Left renal pelvis (tissue), 4 donors: ENCODE measurements at regions not wholly inside any gene's neighbourhood (a gene's known extent, or its start where the extent isn't known, plus 50 kb on each side); places are given as distances from the start of the nearest gene placed in this dataset.

Experiments
- DNase-seq, 4 donors: peaks; one replicate each; pipeline ENCODE4 v3.0.0-alpha.2; 2013; ENCODE audit warnings: low read depth in 4 of 4, low spot score in 3 of 4

- no peak for DNase-seq
Measured at GRCh38 chr6:165833355-165833754, 170.3 kb upstream of the PDE10A start.

DNA sequence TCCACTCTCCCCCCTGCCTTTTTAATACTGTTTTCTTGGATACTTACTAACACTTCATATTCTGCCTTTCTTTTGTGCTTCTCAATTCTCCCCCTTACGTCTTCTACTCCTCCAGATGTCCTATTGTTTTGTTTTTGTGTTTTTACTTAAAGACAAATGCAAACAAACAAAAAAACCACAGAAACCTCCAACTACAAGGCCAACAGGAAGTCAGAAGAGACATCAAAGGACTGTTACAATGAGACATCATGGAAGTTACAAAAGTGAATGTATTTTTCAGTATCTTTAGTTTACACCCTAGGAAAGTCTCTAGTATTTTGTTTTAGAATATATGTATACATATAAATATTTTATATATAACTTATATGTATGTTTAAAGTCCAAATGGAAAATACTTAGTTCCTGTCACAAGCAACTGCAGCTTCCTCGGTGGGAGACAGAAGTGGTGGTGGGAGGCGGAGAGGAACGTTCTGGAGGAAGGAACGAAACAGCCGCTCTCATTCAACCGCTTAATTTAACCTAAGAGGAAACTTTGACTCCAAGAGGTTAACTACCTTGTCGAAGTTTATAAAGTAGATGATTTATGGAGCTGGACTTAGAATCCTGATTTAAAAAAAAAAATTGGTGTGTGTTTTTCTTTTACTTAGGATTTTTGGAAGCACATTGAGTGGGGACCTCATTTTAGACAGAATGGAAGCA, 168.9 kb upstream of the PDE10A start:
- peak in 1 of 4 donors; percentile 55 for DNase-seq

DNA sequence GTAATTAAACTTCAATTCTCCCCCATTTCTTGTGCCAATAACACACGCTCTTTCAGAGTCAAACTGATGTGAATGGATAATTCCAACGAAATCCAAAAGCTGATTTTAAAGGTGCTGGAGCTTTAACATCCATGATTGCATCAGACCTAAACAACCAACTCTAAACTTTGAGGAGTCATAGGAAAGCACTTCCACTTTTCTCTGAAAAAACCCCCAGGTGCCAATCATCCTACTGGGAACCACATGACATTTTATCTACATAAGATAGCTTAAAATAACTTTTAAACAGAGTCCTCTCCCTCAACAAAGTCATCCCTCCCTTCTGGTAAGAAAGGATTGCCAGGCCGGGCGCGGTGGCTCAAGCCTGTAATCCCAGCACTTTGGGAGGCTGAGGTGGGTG, 167.7 kb upstream of the PDE10A start:
- no peak for DNase-seq

GRCh38 chr6:165829376-165829775, 166.3 kb upstream of the PDE10A start:
- no peak for DNase-seq

- DNase-seq = no peak
Measured at GRCh38 chr6:165827190-165827518, 164.1 kb upstream of the PDE10A start.

DNA sequence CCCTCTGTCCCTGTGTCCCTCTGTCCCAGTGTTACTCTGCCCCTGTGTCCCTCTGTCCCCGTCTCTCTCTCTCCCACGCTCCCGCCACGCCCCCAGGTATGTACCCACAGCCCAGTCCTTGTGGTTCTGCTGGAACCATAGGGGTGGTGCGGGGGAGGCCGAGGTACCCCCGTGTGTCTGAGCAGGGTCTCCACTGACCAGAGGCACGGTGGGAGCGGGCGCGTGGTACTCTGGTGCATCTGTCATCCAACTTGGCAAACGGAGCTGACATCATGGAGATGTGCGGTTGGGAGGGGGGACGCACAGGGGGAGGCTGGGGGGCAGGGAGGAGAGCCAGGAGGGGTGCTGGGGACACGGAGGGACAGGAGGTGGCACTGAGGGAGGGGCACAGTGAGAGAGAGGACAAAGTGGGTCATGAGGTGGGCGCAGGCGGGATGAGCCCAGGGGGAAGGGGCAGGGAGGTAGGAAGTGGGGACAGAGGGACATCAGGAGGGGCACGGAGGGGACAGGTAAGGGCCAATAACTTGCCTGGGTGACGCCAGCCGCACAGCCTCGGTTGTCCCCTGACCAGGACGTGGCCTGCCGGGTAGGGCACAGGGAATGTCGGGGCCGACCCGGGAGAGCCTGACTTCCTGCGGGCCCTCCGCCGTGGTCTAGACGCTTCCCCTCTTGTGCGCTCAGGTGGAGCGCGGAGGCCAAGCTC, 163.6 kb upstream of the PDE10A start:
- DNase-seq = no peak

- no peak for DNase-seq
Measured at GRCh38 chr6:165825256-165825815, 162.3 kb upstream of the PDE10A start.

DNA sequence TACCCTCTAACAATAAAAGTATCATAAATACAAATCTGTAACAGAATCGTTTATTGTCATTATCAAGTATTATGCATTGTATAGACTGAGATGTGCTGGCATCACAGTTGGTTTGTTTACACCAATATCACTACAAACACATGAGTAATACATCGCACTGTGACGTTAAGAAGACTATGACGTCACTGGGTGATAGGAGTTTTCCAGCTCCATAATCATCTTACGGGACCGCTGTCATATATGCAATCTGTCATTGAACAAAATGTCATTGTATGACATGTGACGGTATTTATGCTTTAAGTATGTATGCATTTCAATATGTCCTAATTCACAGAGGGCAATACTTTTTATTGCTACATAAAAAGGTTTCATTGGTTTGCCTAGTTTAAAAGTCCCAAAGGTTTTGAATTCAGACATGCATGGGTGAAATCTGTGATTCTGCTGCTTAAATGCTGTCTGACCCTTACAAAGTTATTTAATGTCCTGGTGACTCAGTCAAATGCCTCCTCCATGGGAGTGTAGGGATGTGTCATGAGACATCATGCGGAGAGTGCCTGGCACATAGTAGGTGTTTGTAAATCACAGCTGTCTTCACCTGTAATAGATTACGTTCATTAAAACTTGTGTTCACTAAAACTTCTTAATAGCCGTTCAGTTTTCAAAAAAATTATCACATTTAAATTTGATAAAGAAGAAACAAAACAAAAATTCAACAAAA, 160.7 kb upstream of the PDE10A start:
- DNase-seq = no peak

DNA sequence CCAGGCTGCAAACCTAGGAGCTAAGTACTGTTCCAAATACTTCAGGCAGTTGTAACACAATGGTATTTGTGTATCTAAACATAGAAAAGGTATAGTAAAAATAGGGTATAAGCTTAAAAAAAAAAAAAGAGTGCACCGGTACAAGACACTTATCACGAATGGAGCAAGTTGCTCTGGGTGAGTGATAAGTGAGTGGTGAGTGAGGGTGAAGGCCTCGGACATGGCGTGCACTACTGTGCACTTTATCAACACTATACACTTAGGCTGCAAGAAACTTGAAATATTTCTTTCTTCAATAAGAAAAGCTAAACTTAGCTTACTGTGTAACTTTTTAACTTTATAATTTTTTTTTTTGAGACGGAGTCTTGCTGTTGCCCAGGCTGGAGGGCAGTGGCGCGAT, 159.5 kb upstream of the PDE10A start:
- no peak for DNase-seq

DNA sequence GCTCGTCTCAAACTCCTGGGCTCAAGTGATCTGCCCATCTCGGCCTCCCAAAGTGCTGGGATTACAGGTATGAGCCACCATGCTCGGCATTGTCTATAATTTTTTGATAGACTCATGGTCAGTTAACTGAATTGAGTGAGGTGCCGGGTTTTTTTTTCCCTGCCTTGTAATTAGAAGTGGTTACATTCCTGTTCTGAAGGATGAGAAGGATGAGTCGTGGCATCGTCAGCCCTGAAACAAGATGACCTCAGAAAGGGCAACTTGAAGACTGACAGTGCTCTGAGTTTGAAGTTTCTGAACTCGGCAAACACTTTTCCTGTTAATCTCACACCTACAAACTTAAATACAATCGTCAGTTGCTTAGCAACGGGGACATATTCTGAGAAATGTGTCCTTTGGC, 158.7 kb upstream of the PDE10A start:
- no peak for DNase-seq

GRCh38 chr6:165820934-165821333, 157.9 kb upstream of the PDE10A start:
- no peak for DNase-seq

GRCh38 chr6:165820407-165820806, 157.4 kb upstream of the PDE10A start:
- DNase-seq = no peak

GRCh38 chr6:165819394-165819793, 156.4 kb upstream of the PDE10A start:
- DNase-seq = no peak

GRCh38 chr6:165818200-165818599, 155.2 kb upstream of the PDE10A start:
- DNase-seq = no peak

DNA sequence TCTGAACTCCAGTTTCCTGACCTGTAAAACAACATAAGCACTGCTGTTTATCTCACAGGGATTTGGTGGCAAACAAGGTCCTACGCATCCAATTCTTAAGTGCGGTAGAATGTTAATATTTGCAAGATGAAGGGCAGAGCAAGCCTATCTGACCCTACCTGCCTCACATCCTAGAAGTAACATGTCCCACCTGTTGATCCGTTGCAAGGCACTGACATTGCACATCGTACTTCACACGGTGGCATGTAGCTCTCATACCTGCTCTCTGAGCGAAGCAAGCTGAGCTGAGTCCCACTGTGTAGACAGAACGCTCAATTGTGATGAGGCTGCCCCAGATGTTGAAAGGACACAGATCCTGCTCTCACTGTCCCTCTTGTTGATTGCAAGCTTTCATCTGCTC, 154.7 kb upstream of the PDE10A start:
- no peak for DNase-seq

DNA sequence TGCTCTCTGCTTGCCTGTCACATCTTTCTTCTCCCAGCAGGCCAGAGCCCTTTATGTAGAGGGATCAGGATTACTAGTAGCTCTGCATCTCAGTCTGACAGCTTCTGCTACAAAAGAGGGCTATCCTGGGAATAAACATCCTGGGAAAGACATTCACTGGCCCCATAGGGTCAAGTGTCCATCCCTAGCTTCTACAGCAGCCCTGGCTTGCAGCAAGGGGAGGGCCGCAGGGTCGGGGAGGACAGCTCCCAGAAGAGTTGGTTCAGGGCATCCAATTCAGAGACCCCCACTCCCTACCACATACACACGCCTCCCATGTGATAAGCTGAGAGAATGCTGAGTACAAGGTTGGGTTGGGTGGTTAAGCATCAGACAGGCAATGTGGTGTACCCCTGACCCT, 154.1 kb upstream of the PDE10A start:
- DNase-seq = no peak

- DNase-seq = no peak
Measured at GRCh38 chr6:165814679-165815078, 151.6 kb upstream of the PDE10A start.

DNA sequence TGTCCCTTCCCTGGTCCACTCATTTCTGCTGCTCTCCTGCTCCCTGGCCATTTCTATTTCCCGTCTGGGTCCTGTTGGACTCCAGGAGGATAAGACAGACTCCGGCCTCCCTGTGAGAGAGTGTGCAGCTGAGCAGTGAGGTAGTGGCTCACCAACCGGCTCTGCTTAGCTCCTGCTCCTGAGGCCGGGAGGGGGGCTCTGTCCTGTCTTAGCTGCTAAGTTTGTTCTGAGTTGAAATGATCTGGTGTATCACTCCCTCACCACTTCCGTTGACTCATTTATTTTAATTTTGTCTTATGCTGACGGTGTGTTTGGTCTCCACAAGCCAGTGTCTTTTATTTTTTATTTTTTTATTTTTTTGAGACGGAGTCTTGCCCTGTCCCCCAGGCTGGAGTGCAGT, 148.5 kb upstream of the PDE10A start:
- DNase-seq = no peak

- no peak for DNase-seq
Measured at GRCh38 chr6:165808021-165808420, 145.0 kb upstream of the PDE10A start.

DNA sequence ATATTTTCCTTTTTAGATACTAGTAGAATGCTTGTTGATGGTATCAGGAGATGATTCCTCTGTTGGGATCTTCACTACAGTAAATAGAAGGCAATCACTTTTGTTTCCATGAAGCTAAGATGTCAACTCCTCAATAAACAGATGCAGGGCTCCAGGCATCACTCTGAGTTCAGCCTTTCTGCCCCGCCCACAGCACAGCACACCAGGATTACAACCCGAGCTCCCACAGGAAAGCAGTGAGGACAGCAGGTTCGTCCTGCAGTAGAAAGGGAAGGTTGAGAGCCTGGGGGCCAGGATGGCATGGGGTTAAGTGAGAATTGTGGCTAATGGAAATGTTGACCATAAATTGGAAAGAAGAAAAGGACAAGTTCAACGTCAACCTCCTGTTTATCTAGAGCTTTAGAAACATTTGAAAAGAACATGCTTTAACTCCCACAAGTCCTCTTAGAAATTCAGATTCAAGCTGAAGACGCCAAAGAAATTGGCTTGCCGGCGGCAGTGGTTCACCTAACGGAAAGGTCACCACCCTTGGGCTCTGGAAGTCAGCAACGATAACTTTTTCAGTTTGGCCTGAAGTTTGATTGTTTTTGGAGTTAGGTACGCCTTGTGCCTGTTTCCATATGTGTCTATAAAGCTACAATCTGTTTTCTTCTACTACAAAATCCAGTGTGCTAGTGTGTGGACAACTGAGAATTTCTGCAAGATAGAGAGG, 144.4 kb upstream of the PDE10A start:
- DNase-seq = no peak
